B cell (primary cell): ENCODE measurements at regions not wholly inside any gene's neighbourhood (a gene's known extent, or its start where the extent isn't known, plus 50 kb on each side); places are given as distances from the start of the nearest gene placed in this dataset.

Experiments
- CTCF ChIP-seq: fragments of 200-600 bp; IDR thresholded peaks from one replicate; pipeline ENCODE4 v1.8.0; 2022; ENCODE audit warnings: antibody characterized with exemption, mild to moderate bottlenecking
- EZH2 ChIP-seq: IDR thresholded peaks from 2 replicates; pipeline ENCODE4 v1.6.1; 2012; ENCODE audit warnings: borderline replicate concordance, low read depth, mild to moderate bottlenecking, moderate library complexity, low read length; ENCODE audit not compliant: insufficient read depth, poor library complexity, severe bottlenecking

GRCh38 chr12:88970740-88971139 lies 381.6 kb downstream of the DUSP6 start:
- TF ChIP-seq CTCF (no peak), EZH2 (no peak)
